Lung (tissue), 11 donors: ENCODE measurements at regions not wholly inside any gene's neighbourhood (a gene's known extent, or its start where the extent isn't known, plus 50 kb on each side); places are given as distances from the start of the nearest gene placed in this dataset.

ENCODE experiments used
- ATAC-seq: fragments of 200-7000 bp; cut with Tn5 transposase; one replicate; pipeline ENCODE4 v1.9.1; 2020; ENCODE audit warnings: moderate number of reproducible peaks; ENCODE audit not compliant: insufficient read depth, low FRiP score
- DNase-seq, 3 donors: peaks; one replicate each; pipeline ENCODE4 v3.0.0-alpha.2; 2013 to 2017
- H3K27ac ChIP-seq, 2 donors: one replicate each; pipeline ENCODE4 v1.5.1; 2013; ENCODE audit warnings: mild to moderate bottlenecking in 2 of 2, moderate library complexity in 2 of 2, control low read depth in 1 of 2, inconsistent platforms in 1 of 2, low read depth in 1 of 2, low read length in 1 of 2
- H3K27me3 ChIP-seq, 3 donors: one replicate each; pipeline ENCODE4 v1.5.1; 2013; ENCODE audit warnings: low read length in 2 of 3; ENCODE audit not compliant: control insufficient read depth in 3 of 3, insufficient read depth in 3 of 3
- H3K36me3 ChIP-seq, 4 donors: one replicate each; pipeline ENCODE4 v1.5.1; 2013; ENCODE audit warnings: low read length in 4 of 4, mild to moderate bottlenecking in 1 of 4, moderate library complexity in 1 of 4; ENCODE audit not compliant: control insufficient read depth in 4 of 4, insufficient read depth in 4 of 4
- H3K4me1 ChIP-seq, 5 donors: one replicate each; pipeline ENCODE4 v1.5.1; 2013; ENCODE audit warnings: low read length in 5 of 5, mild to moderate bottlenecking in 2 of 5, moderate library complexity in 1 of 5; ENCODE audit not compliant: control insufficient read depth in 5 of 5, insufficient read depth in 5 of 5
- H3K4me3 ChIP-seq: one replicate; pipeline ENCODE4 v1.5.1; 2013; ENCODE audit warnings: mild to moderate bottlenecking, control low read depth, moderate library complexity
- H3K9ac ChIP-seq, 2 donors: one replicate each; pipeline ENCODE4 v1.5.1; 2013; ENCODE audit warnings: low read length in 2 of 2, control low read depth in 1 of 2; ENCODE audit not compliant: insufficient read depth in 1 of 2
- H3K9me3 ChIP-seq, 4 donors: one replicate each; pipeline ENCODE4 v1.5.1; 2013; ENCODE audit warnings: low read length in 3 of 4, mild to moderate bottlenecking in 1 of 4, moderate library complexity in 1 of 4; ENCODE audit not compliant: control insufficient read depth in 4 of 4, insufficient read depth in 3 of 4
- CTCF ChIP-seq: IDR thresholded peaks from 2 replicates; pipeline ENCODE4 v1.5.1; 2012; ENCODE audit warnings: mild to moderate bottlenecking; ENCODE audit errors: control extremely low read depth, extremely low read depth
- WGBS, 2 donors: extraction: QIAGEN DNeasy Blood & Tissue Kit; methylation state at CpG; one replicate each; pipeline ENCODE4 v1.1.7; 2013; 5-methylcytosine and 5-hydroxymethylcytosine counted together
- donor health status: control.
- donor health status: control.
- donor health status: Bipolar disorder and iron deficiency.
- donor health status: healthy.
- donor health status: DM: yes; HTN: yes; CAD: no.

- H3K4me1 ChIP-seq: no peaks in the 10 kb centered on the region
- no peak overlapping the region for H3K27ac ChIP-seq
- H3K36me3 ChIP-seq: no peaks in the 10 kb centered on the region
- TF ChIP-seq CTCF: no peak
- ATAC-seq (no peak), DNase-seq (no peak)
- H3K9ac ChIP-seq: no peak overlapping the region
- H3K9me3 ChIP-seq: no peaks in the 10 kb centered on the region
- H3K27me3 ChIP-seq: no peaks in the 10 kb centered on the region
- H3K4me3 ChIP-seq: no peak overlapping the region
Observed at GRCh38 chr4:75126058-75126457, 193.1 kb downstream of the PARM1 start.

GRCh38 chr4:75122424-75123014 is 189.6 kb downstream of the PARM1 start:
- Histone ChIP-seq H3K4me1 (no peaks in the 10 kb centered on the region), H3K27ac (no peak overlapping the region), H3K9me3 (peaks cover 0 to 6% (median 2%) of the 10 kb centered on the region in 4 donors), H3K9ac (no peak overlapping the region), H3K27me3 (no peaks in the 10 kb centered on the region), H3K36me3 (no peaks in the 10 kb centered on the region), H3K4me3 (no peak overlapping the region)
- no peak for DNase-seq
- no peak for ATAC-seq
- TF ChIP-seq CTCF: no peak

- no peak overlapping the region for H3K9ac ChIP-seq
- DNase-seq: no peak
- no peaks in the 10 kb centered on the region for H3K36me3 ChIP-seq
- no peak overlapping the region for H3K4me3 ChIP-seq
- no peak overlapping the region for H3K27ac ChIP-seq
- no peak for ATAC-seq
- TF ChIP-seq CTCF: no peak
- 91 to 92% methylated on average over 4 of the region's 4 CpGs for WGBS, 2 donors
- H3K4me1 ChIP-seq: no peaks in the 10 kb centered on the region
- H3K27me3 ChIP-seq: no peaks in the 10 kb centered on the region
- peaks cover 0 to 6% (median 2%) of the 10 kb centered on the region in 4 donors for H3K9me3 ChIP-seq
Observed at GRCh38 chr4:75118739-75119138, 185.8 kb downstream of the PARM1 start.

GRCh38 chr4:75110061-75110460 is 177.1 kb downstream of the PARM1 start:
- Histone ChIP-seq H3K36me3 (no peaks in the 10 kb centered on the region), H3K27ac (no peak overlapping the region), H3K9me3 (no peaks in the 10 kb centered on the region), H3K27me3 (no peaks in the 10 kb centered on the region), H3K9ac (no peak overlapping the region), H3K4me3 (no peak overlapping the region), H3K4me1 (no peaks in the 10 kb centered on the region)
- TF ChIP-seq CTCF: no peak
- ATAC-seq: no peak
- DNase-seq: no peak
- 87 to 92% methylated on average over 3 of the region's 3 CpGs for WGBS, 2 donors
